Trophoblast cell (in vitro differentiated cells and primary cell): ENCODE measurements at regions not wholly inside any gene's neighbourhood (a gene's known extent, or its start where the extent isn't known, plus 50 kb on each side); places are given as distances from the start of the nearest gene placed in this dataset.
A peak's percentile ranks its signal among the peaks of the same experiment; 100 is the strongest.

Experiments
- DNase-seq, 2 donors: peaks; one replicate each; pipeline ENCODE4 v3.0.0-alpha.2; 2016
- H2AFZ ChIP-seq: 2 replicates; pipeline ENCODE4 v1.6.1; 2013; ENCODE audit warnings: low read length, moderate library complexity, mild to moderate bottlenecking; ENCODE audit not compliant: insufficient read depth, poor library complexity
- H2AK5ac ChIP-seq: 2 replicates; pipeline ENCODE4 v1.6.1; 2013; ENCODE audit warnings: mild to moderate bottlenecking, low read length
- H2BK120ac ChIP-seq: 2 replicates; pipeline ENCODE4 v1.6.1; 2013; ENCODE audit warnings: low read length, mild to moderate bottlenecking, moderate library complexity; ENCODE audit not compliant: insufficient read depth, poor library complexity
- H2BK12ac ChIP-seq: 2 replicates; pipeline ENCODE4 v1.6.1; 2013; ENCODE audit warnings: mild to moderate bottlenecking, low read length, moderate library complexity
- H2BK5ac ChIP-seq: 2 replicates; pipeline ENCODE4 v1.6.1; 2013; ENCODE audit warnings: low read length, low read depth, moderate library complexity, mild to moderate bottlenecking; ENCODE audit not compliant: poor library complexity
- H3K14ac ChIP-seq: 2 replicates; pipeline ENCODE4 v1.6.1; 2013; ENCODE audit warnings: mild to moderate bottlenecking, low read length
- H3K18ac ChIP-seq: 2 replicates; pipeline ENCODE4 v1.6.1; 2013; ENCODE audit warnings: mild to moderate bottlenecking, low read length
- H3K23ac ChIP-seq: 2 replicates; pipeline ENCODE4 v1.6.1; 2013; ENCODE audit warnings: low read length
- H3K27ac ChIP-seq: 2 replicates; pipeline ENCODE4 v1.5.1; 2013; ENCODE audit warnings: low read depth, mild to moderate bottlenecking, inconsistent platforms, low read length, moderate library complexity
- H3K27me3 ChIP-seq: 2 replicates; pipeline ENCODE4 v1.6.1; 2013; ENCODE audit warnings: inconsistent platforms, mild to moderate bottlenecking, low read length, moderate library complexity; ENCODE audit not compliant: insufficient read depth
- H3K36me3 ChIP-seq, 2 experiments: 1 replicate in 1 of 2; 2 replicates in 1 of 2; pipeline ENCODE4 v1.6.1; 2013; ENCODE audit warnings: low read length in 2 of 2, mild to moderate bottlenecking in 2 of 2, moderate library complexity in 1 of 2; ENCODE audit not compliant: insufficient read depth in 2 of 2, control insufficient read depth in 1 of 2
- H3K4ac ChIP-seq: 2 replicates; pipeline ENCODE4 v1.6.1; 2013; ENCODE audit warnings: low read depth, mild to moderate bottlenecking, low read length, moderate library complexity
- H3K4me1 ChIP-seq, 2 experiments: 1 replicate in 1 of 2; 2 replicates in 1 of 2; pipeline ENCODE4 v1.6.1; 2013; ENCODE audit warnings: low read length in 2 of 2, mild to moderate bottlenecking in 2 of 2, moderate library complexity in 1 of 2; ENCODE audit not compliant: insufficient read depth in 2 of 2, control insufficient read depth in 1 of 2
- H3K4me2 ChIP-seq: 2 replicates; pipeline ENCODE4 v1.6.1; 2013; ENCODE audit warnings: inconsistent platforms, mild to moderate bottlenecking, low read length, moderate library complexity
- H3K4me3 ChIP-seq: 2 replicates; pipeline ENCODE4 v1.5.1; 2013; ENCODE audit warnings: mild to moderate bottlenecking, low read depth, low read length, inconsistent platforms
- H3K79me1 ChIP-seq: one replicate; pipeline ENCODE4 v1.6.1; 2013; ENCODE audit warnings: low read length
- H3K79me2 ChIP-seq: 2 replicates; pipeline ENCODE4 v1.6.1; 2013; ENCODE audit warnings: low read length, mild to moderate bottlenecking; ENCODE audit not compliant: control insufficient read depth, insufficient read depth, poor library complexity
- H3K9ac ChIP-seq: 2 replicates; pipeline ENCODE4 v1.6.1; 2013; ENCODE audit warnings: mild to moderate bottlenecking, low read length
- H3K9me3 ChIP-seq: 2 replicates; pipeline ENCODE4 v1.6.1; 2013; ENCODE audit warnings: low read depth, mild to moderate bottlenecking, control low read depth, inconsistent platforms, low read length; ENCODE audit not compliant: insufficient read depth
- H4K12ac ChIP-seq: 2 replicates; pipeline ENCODE4 v1.6.1; 2013; ENCODE audit warnings: low read depth, mild to moderate bottlenecking, low read length, moderate library complexity
- H4K8ac ChIP-seq: 2 replicates; pipeline ENCODE4 v1.6.1; 2013; ENCODE audit warnings: low read depth, mild to moderate bottlenecking, low read length, moderate library complexity
- H4K91ac ChIP-seq: one replicate; pipeline ENCODE4 v1.6.1; 2013; ENCODE audit warnings: low read depth, mild to moderate bottlenecking, low read length, moderate library complexity
- WGBS: extraction: QIAGEN DNeasy Blood & Tissue Kit; methylation state at CpG from one replicate; pipeline ENCODE4 v1.1.7; 2013; ENCODE audit warnings: missing lambda C conversion rate; ENCODE audit not compliant: insufficient read length, insufficient coverage; ENCODE audit errors: extremely low coverage; 5-methylcytosine and 5-hydroxymethylcytosine counted together

DNA sequence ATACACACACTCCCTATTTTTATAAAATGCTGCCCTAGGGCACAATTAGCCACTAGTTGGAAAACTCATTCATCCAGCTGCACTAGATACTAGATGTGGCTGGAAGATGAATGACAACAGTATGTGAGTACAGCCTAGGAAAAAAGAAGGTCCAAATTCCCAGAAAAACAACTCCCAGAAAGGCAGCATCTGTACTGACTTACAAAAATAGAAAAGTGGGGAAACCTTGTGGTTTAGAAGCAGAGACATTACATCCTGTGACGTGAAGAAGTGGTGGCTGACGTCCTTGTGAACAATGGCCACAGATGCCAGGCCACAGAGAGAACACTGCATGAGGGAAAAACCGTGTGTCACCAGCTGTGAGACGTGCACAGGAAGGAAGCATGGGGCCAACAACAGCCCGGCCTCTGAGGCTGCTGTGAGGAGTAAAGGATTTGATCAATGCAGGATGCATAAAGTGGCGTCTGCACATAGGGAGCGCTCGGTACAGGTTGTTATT, 81.2 kb downstream of the SPRY1 start:
- Histone ChIP-seq H2AK5ac (no peak overlapping the region), H2BK5ac (no peak overlapping the region), H3K27me3 (no peaks in the 10 kb centered on the region), H2AFZ (no peak overlapping the region), H4K8ac (no peak overlapping the region), H3K18ac (no peak overlapping the region), H3K23ac (no peak overlapping the region), H4K91ac (peak overlapping the region; percentile 25), H3K14ac (no peak overlapping the region), H3K79me2 (peaks cover 2% of the 10 kb centered on the region), H2BK12ac (peak overlapping the region; percentile 37), H3K79me1 (peaks cover 6% of the 10 kb centered on the region), H3K4me1 (peaks cover 12 to 13% of the 10 kb centered on the region in 2 experiments), H3K4me2 (no peak overlapping the region), H2BK120ac (no peak overlapping the region), H3K36me3 (no peaks in the 10 kb centered on the region), H3K9me3 (no peaks in the 10 kb centered on the region), H4K12ac (no peak overlapping the region), H3K4me3 (no peak overlapping the region), H3K4ac (no peak overlapping the region), H3K9ac (no peak overlapping the region), H3K27ac (peak overlapping the region; percentile 49)
- no CpG with 5 or more reads among the region's 8 CpGs for WGBS
- peak in 1 of 2 donors; percentile 25 for DNase-seq

DNA sequence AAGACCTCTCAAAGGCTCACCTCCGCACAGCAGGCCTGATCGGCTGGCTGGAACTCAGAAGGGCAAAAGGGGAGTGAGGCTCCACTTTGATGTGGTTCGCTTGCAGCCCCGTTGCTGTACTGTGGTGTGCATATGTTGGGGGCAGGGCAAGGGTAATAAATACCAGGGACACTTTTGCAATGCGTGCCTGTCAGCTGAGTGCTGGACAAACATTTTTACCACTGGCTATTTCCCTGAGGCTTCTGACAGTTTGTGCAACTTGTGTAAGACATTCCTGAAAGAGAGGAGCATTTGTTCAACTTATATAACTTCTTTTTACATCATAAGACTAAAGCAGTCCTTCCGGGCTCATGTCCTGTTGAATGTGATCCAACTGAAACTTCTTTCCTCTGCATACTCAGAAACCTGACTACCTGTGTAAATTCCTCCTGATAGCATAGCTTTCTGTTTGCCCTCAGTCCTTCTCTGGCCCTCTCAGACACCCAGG, 82.3 kb downstream of the SPRY1 start:
- H3K36me3 ChIP-seq, result no peaks in the 10 kb centered on the region
- H3K4me3 ChIP-seq, result no peak overlapping the region
- H3K9ac ChIP-seq, result no peak overlapping the region
- peak overlapping the region; percentile 89 for H3K27ac ChIP-seq
- peaks cover 12 to 13% of the 10 kb centered on the region in 2 experiments for H3K4me1 ChIP-seq
- no peak overlapping the region for H2AFZ ChIP-seq
- no peak overlapping the region for H2AK5ac ChIP-seq
- no peak overlapping the region for H4K8ac ChIP-seq
- H4K91ac ChIP-seq, result no peak overlapping the region
- H3K14ac ChIP-seq, result no peak overlapping the region
- H3K23ac ChIP-seq, result no peak overlapping the region
- H3K18ac ChIP-seq, result no peak overlapping the region
- DNase-seq, result peak; percentile 96 to 98
- peaks cover 6% of the 10 kb centered on the region for H3K79me1 ChIP-seq
- H2BK12ac ChIP-seq, result no peak overlapping the region
- no CpG with 5 or more reads among the region's 6 CpGs for WGBS
- no peak overlapping the region for H3K4me2 ChIP-seq
- no peak overlapping the region for H2BK5ac ChIP-seq
- no peak overlapping the region for H2BK120ac ChIP-seq
- H3K27me3 ChIP-seq, result no peaks in the 10 kb centered on the region
- no peak overlapping the region for H3K4ac ChIP-seq
- no peaks in the 10 kb centered on the region for H3K9me3 ChIP-seq
- no peak overlapping the region for H4K12ac ChIP-seq
- peaks cover 2% of the 10 kb centered on the region for H3K79me2 ChIP-seq

DNA sequence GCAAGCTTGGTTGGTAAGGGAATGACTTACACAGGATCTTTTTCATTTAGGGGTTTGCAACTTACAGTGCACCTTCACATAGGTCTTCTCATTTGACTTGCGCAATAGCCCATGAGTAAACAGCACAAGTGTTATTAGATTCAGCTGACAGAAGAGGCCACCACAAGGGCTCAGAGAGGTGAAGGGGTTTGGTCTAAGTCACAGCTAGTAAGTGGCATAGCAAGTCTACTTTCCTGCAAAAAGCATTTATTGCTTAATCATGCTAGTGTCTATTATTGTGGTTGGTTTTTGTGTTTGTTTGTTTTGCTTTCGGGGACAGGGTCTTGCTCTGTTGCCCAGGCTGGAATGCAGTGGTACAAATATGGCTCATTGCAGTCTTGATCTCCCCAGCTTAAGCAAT, 83.3 kb downstream of the SPRY1 start:
- H3K18ac ChIP-seq, result no peak overlapping the region
- H3K79me2 ChIP-seq, result peaks cover 2% of the 10 kb centered on the region
- no peak overlapping the region for H3K4ac ChIP-seq
- H3K23ac ChIP-seq, result no peak overlapping the region
- peak overlapping the region; percentile 0 for H4K91ac ChIP-seq
- no peak overlapping the region for H3K4me3 ChIP-seq
- H3K79me1 ChIP-seq, result peaks cover 6% of the 10 kb centered on the region
- peaks cover 12 to 13% of the 10 kb centered on the region in 2 experiments for H3K4me1 ChIP-seq
- H3K9ac ChIP-seq, result no peak overlapping the region
- peak in 1 of 2 donors; percentile 55 for DNase-seq
- H2BK5ac ChIP-seq, result no peak overlapping the region
- no peak overlapping the region for H2BK120ac ChIP-seq
- H2AFZ ChIP-seq, result no peak overlapping the region
- WGBS, result no CpG with 5 or more reads among the region's 2 CpGs
- no peaks in the 10 kb centered on the region for H3K9me3 ChIP-seq
- no peak overlapping the region for H2BK12ac ChIP-seq
- no peak overlapping the region for H3K14ac ChIP-seq
- H3K36me3 ChIP-seq, result no peaks in the 10 kb centered on the region
- no peak overlapping the region for H4K8ac ChIP-seq
- peak overlapping the region; percentile 41 for H3K27ac ChIP-seq
- no peak overlapping the region for H4K12ac ChIP-seq
- no peak overlapping the region for H3K4me2 ChIP-seq
- no peak overlapping the region for H2AK5ac ChIP-seq
- H3K27me3 ChIP-seq, result no peaks in the 10 kb centered on the region

DNA sequence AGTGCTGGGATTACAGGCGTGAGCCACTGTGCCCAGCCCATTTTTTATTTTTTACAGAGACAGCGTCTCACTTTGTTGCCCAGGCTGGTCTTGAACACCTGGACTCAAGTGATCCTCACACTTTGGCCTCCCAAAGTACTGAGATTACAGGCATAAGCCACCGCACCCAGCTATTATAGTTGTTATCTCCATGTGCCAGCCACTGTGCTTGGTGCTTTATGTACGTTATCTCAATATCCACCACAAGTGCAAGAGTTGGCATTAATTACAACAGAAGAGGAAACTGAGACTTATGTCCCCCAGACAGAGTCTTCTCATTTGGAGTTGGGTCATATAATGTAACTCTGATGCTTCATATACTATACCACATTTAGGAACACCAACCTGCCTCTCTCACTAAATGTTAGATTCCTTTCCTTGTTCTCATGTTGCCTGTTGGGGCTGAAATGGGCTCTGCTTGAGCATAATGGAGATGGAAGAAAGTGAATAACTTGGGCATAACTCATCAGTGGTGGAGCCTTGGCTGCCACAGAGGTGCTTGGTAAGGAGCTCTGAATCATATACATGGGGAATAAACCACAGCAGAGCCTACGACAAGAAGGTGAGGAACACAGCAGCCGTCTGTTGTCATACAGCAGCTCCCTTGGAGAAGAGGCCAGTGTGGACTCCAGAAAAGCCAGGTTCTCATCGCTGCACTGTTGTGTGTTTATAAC, 84.3 kb downstream of the SPRY1 start:
- Histone ChIP-seq H3K79me2 (peaks cover 2% of the 10 kb centered on the region), H3K9me3 (no peaks in the 10 kb centered on the region), H2BK120ac (peak overlapping the region; percentile 17), H3K79me1 (peaks cover 6% of the 10 kb centered on the region), H4K12ac (no peak overlapping the region), H4K91ac (no peak overlapping the region), H4K8ac (no peak overlapping the region), H3K18ac (no peak overlapping the region), H3K4me1 (peaks cover 12 to 13% of the 10 kb centered on the region in 2 experiments), H2BK12ac (peak overlapping the region; percentile 65), H3K23ac (no peak overlapping the region), H3K4me3 (no peak overlapping the region), H3K27me3 (no peaks in the 10 kb centered on the region), H3K4ac (no peak overlapping the region), H3K14ac (no peak overlapping the region), H2AK5ac (no peak overlapping the region), H2BK5ac (peak overlapping the region; percentile 33), H3K4me2 (no peak overlapping the region), H3K27ac (no peak overlapping the region), H3K36me3 (no peaks in the 10 kb centered on the region), H3K9ac (no peak overlapping the region), H2AFZ (no peak overlapping the region)
- DNase-seq, result no peak
- WGBS, result no CpG with 5 or more reads among the region's 7 CpGs
